OCI-LY3 (cell line): ENCODE measurements at regions not wholly inside any gene's neighbourhood (a gene's known extent, or its start where the extent isn't known, plus 50 kb on each side); places are given as distances from the start of the nearest gene placed in this dataset.

Source experiments
- H2AFZ ChIP-seq: fragments of 200-600, 300-600 bp; shearing (Covaris generic); 2 replicates; pipeline ENCODE4 v1.6.0; 2014; ENCODE audit warnings: antibody characterized with exemption, low read depth, low read length
- H3K27ac ChIP-seq: fragments of 200-600, 300-600 bp; sonication (generic); 2 replicates; pipeline ENCODE4 v1.5.1; 2014; ENCODE audit warnings: mild to moderate bottlenecking, low read length, moderate library complexity, mixed read lengths
- H3K27me3 ChIP-seq: fragments of 200-600, 300-600 bp; sonication (generic); 2 replicates; pipeline ENCODE4 v1.6.1; 2014; ENCODE audit warnings: low read depth, low read length, mixed read lengths
- H3K36me3 ChIP-seq: fragments of 200-600, 300-600 bp; sonication (generic); replicated peaks from 2 replicates; pipeline ENCODE3; 2014; ENCODE audit warnings: low read depth, low read length, mixed read lengths
- H3K4me1 ChIP-seq: fragments of 300-600, 200-600 bp; sonication (generic); 2 replicates; pipeline ENCODE4 v1.6.1; 2014; ENCODE audit warnings: low read length, mixed read lengths
- H3K4me2 ChIP-seq: fragments of 200-600, 300-600 bp; sonication (generic); 2 replicates; pipeline ENCODE4 v1.6.1; 2014; ENCODE audit warnings: low read length, mixed read lengths
- H3K4me3 ChIP-seq: fragments of 300-600, 200-600 bp; sonication (generic); 2 replicates; pipeline ENCODE4 v1.5.1; 2014; ENCODE audit warnings: antibody characterized with exemption, mild to moderate bottlenecking, low read length, moderate library complexity
- H3K79me2 ChIP-seq: fragments of 300-600, 200-600 bp; shearing (Covaris generic); 2 replicates; pipeline ENCODE4 v1.6.1; 2014; ENCODE audit warnings: mild to moderate bottlenecking, low read length, mixed read lengths
- H3K9ac ChIP-seq: fragments of 300-600, 200-600 bp; shearing (Covaris generic); 2 replicates; pipeline ENCODE4 v1.6.0; 2014; ENCODE audit warnings: mild to moderate bottlenecking, low read length, moderate library complexity
- H3K9me3 ChIP-seq: fragments of 200-600, 300-600 bp; shearing (Covaris generic); 2 replicates; pipeline ENCODE4 v1.6.1; 2014; ENCODE audit warnings: low read length, mixed read lengths; ENCODE audit not compliant: insufficient read depth
- H4K20me1 ChIP-seq: fragments of 200-600, 300-600 bp; sonication (generic); 2 replicates; pipeline ENCODE4 v1.6.1; 2016; ENCODE audit warnings: low read length, mixed read lengths; ENCODE audit not compliant: insufficient read depth
- EZH2phosphoT487 ChIP-seq: fragments of 200-600 bp; shearing (Covaris generic); IDR thresholded peaks from 2 replicates; pipeline ENCODE4 v1.6.1; 2018; ENCODE audit warnings: antibody characterized with exemption, mixed run types, low read depth
- TF ChIP-seq, protein P1 (sequence below): fragments of 200-600, 300-600 bp; sonication (generic); IDR thresholded peaks from 2 replicates; pipeline ENCODE4 v1.5.1; 2014; ENCODE audit warnings: antibody characterized with exemption, low read length, low read depth

DNA sequence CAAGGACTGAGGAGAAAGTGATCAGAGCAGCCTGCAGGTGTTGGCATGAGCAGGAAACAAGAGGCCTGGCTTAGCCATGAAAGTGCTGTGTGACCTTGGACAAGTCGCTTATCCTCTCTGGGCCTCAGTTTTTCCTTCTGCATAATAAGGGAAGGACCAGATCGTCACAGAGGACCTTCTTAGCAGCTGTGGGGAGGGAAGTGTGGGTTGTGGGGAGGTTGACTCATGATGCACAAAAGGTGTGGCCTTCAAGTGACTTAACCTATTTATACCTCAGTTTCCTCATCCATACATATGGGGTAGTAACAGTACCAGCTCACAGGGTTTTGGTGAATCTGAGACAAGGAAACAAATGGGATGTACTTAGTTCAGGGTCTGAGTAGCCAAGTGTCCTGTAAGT, 658.8 kb downstream of the MATN1 start:
- H4K20me1 ChIP-seq, result no peaks in the 10 kb centered on the region
- H3K27me3 ChIP-seq, result no peaks in the 10 kb centered on the region
- H2AFZ ChIP-seq, result no peak overlapping the region
- H3K79me2 ChIP-seq, result no peaks in the 10 kb centered on the region
- H3K4me1 ChIP-seq, result no peaks in the 10 kb centered on the region
- no peaks in the 10 kb centered on the region for H3K9me3 ChIP-seq
- no peak overlapping the region for H3K4me3 ChIP-seq
- TF ChIP-seq, protein P1, sequence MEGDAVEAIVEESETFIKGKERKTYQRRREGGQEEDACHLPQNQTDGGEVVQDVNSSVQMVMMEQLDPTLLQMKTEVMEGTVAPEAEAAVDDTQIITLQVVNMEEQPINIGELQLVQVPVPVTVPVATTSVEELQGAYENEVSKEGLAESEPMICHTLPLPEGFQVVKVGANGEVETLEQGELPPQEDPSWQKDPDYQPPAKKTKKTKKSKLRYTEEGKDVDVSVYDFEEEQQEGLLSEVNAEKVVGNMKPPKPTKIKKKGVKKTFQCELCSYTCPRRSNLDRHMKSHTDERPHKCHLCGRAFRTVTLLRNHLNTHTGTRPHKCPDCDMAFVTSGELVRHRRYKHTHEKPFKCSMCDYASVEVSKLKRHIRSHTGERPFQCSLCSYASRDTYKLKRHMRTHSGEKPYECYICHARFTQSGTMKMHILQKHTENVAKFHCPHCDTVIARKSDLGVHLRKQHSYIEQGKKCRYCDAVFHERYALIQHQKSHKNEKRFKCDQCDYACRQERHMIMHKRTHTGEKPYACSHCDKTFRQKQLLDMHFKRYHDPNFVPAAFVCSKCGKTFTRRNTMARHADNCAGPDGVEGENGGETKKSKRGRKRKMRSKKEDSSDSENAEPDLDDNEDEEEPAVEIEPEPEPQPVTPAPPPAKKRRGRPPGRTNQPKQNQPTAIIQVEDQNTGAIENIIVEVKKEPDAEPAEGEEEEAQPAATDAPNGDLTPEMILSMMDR, result no peak
- TF ChIP-seq EZH2phosphoT487, result no peak
- H3K4me2 ChIP-seq, result no peak overlapping the region
- H3K9ac ChIP-seq, result no peak overlapping the region
- H3K36me3 ChIP-seq, result no peaks in the 10 kb centered on the region
- H3K27ac ChIP-seq, result no peak overlapping the region

DNA sequence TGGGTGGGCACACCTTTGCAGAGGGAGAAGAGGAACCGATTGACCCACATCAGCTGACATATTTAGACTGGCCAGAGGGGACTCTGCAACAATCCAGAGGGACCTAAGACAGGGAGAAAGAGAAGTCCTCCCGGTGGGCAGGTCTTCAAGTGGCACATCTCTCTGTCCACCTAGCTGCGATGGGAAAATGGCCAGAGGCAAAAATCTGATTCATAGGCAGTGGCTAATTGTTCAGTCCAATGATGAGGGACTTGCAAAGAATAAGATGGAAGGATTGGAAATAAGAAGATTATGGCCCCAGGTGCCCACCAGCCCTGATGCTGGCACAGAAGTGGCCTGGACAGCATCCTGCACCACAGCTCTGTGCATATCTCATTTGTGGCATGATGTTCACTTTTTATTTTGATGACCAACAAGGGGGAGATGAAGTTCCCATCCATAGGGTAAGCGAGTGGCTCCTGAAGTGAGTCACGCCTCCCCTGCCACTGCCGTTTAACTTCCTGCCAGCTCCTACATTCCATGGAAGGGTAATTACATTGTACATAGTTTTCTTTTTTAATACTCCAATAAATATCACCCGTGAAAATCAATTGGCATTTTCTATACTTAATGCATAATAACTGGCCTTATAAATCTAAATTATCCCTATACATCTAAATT, 659.6 kb downstream of the MATN1 start:
- Histone ChIP-seq H3K4me2 (no peak overlapping the region), H3K79me2 (no peaks in the 10 kb centered on the region), H3K9ac (no peak overlapping the region), H3K27ac (no peak overlapping the region), H3K36me3 (no peaks in the 10 kb centered on the region), H4K20me1 (no peaks in the 10 kb centered on the region), H3K9me3 (no peaks in the 10 kb centered on the region), H2AFZ (no peak overlapping the region), H3K4me1 (no peaks in the 10 kb centered on the region), H3K4me3 (no peak overlapping the region), H3K27me3 (no peaks in the 10 kb centered on the region)
- TF ChIP-seq, protein P1, result no peak
- TF ChIP-seq EZH2phosphoT487, result no peak

DNA sequence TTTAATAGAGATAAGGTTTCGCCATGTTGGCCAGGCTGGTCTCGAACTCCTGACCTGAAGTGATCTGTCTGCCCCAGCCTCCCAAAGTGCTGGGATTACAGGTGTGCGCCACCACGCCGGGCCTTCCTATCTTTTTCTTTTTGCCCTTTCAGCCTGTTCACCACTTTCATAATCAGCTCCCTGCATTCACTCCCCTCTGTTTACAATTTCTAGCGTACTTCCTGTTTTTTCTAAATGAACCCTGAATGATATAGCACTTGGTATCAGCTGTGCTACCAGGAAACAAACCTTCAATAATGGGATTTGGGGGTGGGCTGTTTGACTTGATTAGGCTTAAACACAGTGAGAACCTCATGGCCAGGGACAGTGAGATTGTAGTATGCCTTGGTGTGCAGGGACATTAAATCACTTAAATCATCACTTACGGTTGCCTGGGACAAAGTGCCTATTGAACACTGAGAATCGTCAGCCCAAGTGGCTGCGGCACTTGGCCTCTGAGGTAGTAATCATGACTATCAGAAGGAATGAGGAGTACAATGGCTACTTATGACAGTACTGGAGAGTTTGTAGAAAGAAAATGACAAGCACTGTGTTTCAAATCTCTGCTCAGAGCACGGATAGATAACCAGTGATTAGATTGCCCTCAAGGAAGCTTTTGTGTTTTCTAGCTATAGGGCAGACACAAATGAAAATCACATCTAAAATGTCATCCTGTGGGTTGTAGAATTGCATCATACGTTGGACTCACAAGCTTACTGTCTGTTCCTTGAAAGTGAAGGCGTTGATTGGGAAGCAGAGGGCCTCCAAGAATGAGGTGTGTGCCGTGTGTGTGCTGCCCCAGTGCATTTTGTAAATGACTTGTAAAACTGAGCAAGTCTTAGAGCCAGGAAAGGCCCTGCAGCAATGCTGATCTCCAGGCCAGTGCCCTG, 661.8 kb downstream of the MATN1 start:
- Histone ChIP-seq H3K4me3 (no peak overlapping the region), H3K27ac (no peak overlapping the region), H3K36me3 (no peaks in the 10 kb centered on the region), H3K4me2 (no peak overlapping the region), H4K20me1 (no peaks in the 10 kb centered on the region), H3K27me3 (no peaks in the 10 kb centered on the region), H3K9ac (no peak overlapping the region), H3K9me3 (no peaks in the 10 kb centered on the region), H3K4me1 (no peaks in the 10 kb centered on the region), H3K79me2 (no peaks in the 10 kb centered on the region), H2AFZ (no peak overlapping the region)
- TF ChIP-seq, protein P1, result no peak
- TF ChIP-seq EZH2phosphoT487, result no peak

DNA sequence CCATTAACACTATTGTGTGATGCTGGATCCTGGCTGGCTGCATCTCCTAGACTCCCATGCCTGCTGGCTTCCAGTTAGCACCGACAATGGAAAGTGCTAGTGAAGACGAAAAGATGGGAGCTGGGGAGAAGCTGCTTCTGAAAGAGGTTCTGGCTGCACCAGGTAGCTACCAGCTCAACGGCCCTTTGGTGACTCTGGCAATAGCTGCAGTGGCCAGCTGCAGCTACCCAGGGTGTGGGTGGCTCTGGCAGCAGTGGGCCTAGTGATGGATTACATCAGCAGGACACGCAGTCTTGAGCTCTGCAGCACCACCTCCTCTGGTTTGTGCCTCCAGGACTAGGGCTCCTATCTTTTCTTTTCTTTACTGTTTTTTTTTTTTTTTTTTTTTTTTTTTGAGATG, 662.6 kb downstream of the MATN1 start:
- Histone ChIP-seq H3K9ac (no peak overlapping the region), H3K27me3 (no peaks in the 10 kb centered on the region)

More for the DNA sequence above, 662.6 kb downstream of the MATN1 start:
- Histone ChIP-seq H3K9me3 (no peaks in the 10 kb centered on the region), H2AFZ (no peak overlapping the region), H3K4me2 (no peak overlapping the region), H3K36me3 (no peaks in the 10 kb centered on the region), H3K27ac (no peak overlapping the region), H3K79me2 (no peaks in the 10 kb centered on the region), H4K20me1 (no peaks in the 10 kb centered on the region), H3K4me1 (no peaks in the 10 kb centered on the region), H3K4me3 (no peak overlapping the region)
- TF ChIP-seq, protein P1, result no peak
- no peak for TF ChIP-seq EZH2phosphoT487
